ENCODE measurements at regions not wholly inside any gene's neighbourhood (a gene's known extent, or its start where the extent isn't known, plus 50 kb on each side); places are given as distances from the start of the nearest gene placed in this dataset.

GRCh38 chr4:149296084-149296483 lies 519.6 kb downstream of the IQCM start:
- 88% methylated on average over 1 of the region's 1 CpG; no CpG with 5 or more reads in 1 of the 2 experiments for WGBS, 2 experiments (ENCODE audit: extremely low coverage in 1 of 2, insufficient coverage in 1 of 2, insufficient read length in 1 of 2, insufficient replicate concordance in 2 of 2, low coverage in 1 of 2, low lambda C conversion rate in 2 of 2, missing lambda C conversion rate in 1 of 2)
- no peak for TF ChIP-seq MAFK (IDR thresholded peaks at IDR 0.05; ENCODE audit: low read depth, low read length)
- TF ChIP-seq FOSL1 (IDR thresholded peaks at IDR 0.05; ENCODE audit: insufficient read depth, low read depth, low read length), result no peak
- no peak for TF ChIP-seq CBX8 (IDR thresholded peaks at IDR 0.05; ENCODE audit: borderline replicate concordance, low read depth, low read length)
- no peak for TF ChIP-seq SP1 (IDR thresholded peaks at IDR 0.05; ENCODE audit: low read depth, low read length)
- TF ChIP-seq CREB1 (IDR thresholded peaks at IDR 0.05), result no peak
- no peak for TF ChIP-seq POU5F1 (IDR thresholded peaks at IDR 0.05; ENCODE audit: low read depth, low read length)
- TF ChIP-seq KDM5A (IDR thresholded peaks at IDR 0.05; ENCODE audit: low read length), result no peak
- TF ChIP-seq RXRA (IDR thresholded peaks at IDR 0.05; ENCODE audit: insufficient read depth, low read depth, low read length), result no peak
- Histone ChIP-seq H2AFZ (ENCODE audit: low read length) (no peak overlapping the region), H2BK120ac (replicated peaks; ENCODE audit: low read depth, low read length) (no peak overlapping the region), H3K79me2 (ENCODE audit: control insufficient read depth in 1 of 2, insufficient read depth in 2 of 2, low read length in 2 of 2) (no peaks in the 10 kb centered on the region), H3K9me3 (ENCODE audit: insufficient read depth in 2 of 2, low read depth in 1 of 2, low read length in 1 of 2) (no peaks in the 10 kb centered on the region), H3K4ac (replicated peaks; ENCODE audit: insufficient read length, low read depth, low read length) (no peak overlapping the region), H2BK15ac (ENCODE audit: low read length) (no peak overlapping the region), H2BK12ac (ENCODE audit: low read depth, low read length) (no peak overlapping the region), H3K23ac (ENCODE audit: insufficient read length) (no peak overlapping the region), H3K4me3 (ENCODE audit: extremely low read depth in 1 of 4, insufficient read depth in 2 of 4, low read depth in 3 of 4, low read length in 4 of 4) (no peak overlapping the region), H3K79me1 (ENCODE audit: low read depth, low read length) (no peaks in the 10 kb centered on the region), H4K20me1 (replicated peaks in 1 of 2; ENCODE audit: control insufficient read depth in 1 of 2, insufficient read depth in 2 of 2, low read length in 2 of 2) (no peaks in the 10 kb centered on the region), H2BK20ac (ENCODE audit: low read length) (no peak overlapping the region), H3K4me1 (replicated peaks in 1 of 4; ENCODE audit: control insufficient read depth in 3 of 4, insufficient read depth in 4 of 4, low read length in 3 of 4) (0 out of 7 replicates have a peak, but pooled peaks cover 0 to 2% (median 0%) of the 10 kb centered on the region in 4 experiments), H4K8ac (ENCODE audit: extremely low read depth, insufficient read depth, low read length) (no peak overlapping the region), H3K27me3 (replicated peaks in 1 of 4; ENCODE audit: control insufficient read depth in 3 of 4, extremely low read depth in 1 of 4, insufficient read depth in 3 of 4, low read length in 3 of 4) (no peaks in the 10 kb centered on the region), H3K23me2 (ENCODE audit: low read depth, low read length) (no peaks in the 10 kb centered on the region), H4K91ac (replicated peaks; ENCODE audit: insufficient read length, low read length) (no peak overlapping the region), H3K18ac (ENCODE audit: extremely low read depth, low read length) (no peak overlapping the region), H3K27ac (ENCODE audit: low read depth, low read length) (no peak overlapping the region), H2BK5ac (ENCODE audit: low read depth, low read length) (no peak overlapping the region), H3K14ac (ENCODE audit: insufficient read length) (no peak overlapping the region), H2AK5ac (ENCODE audit: low read depth, low read length) (no peak overlapping the region), H3K36me3 (ENCODE audit: control insufficient read depth in 2 of 4, insufficient read depth in 4 of 4, low read length in 3 of 4) (no peaks in the 10 kb centered on the region), H3K9ac (replicated peaks in 1 of 4; ENCODE audit: extremely low read depth in 1 of 4, low read depth in 3 of 4, low read length in 3 of 4) (no peak overlapping the region), H4K5ac (ENCODE audit: insufficient read length, low read depth, low read length) (no peak overlapping the region), H3K4me2 (ENCODE audit: insufficient read depth in 1 of 2, low read depth in 2 of 2, low read length in 2 of 2) (no peak overlapping the region), H3K56ac (replicated peaks; ENCODE audit: insufficient read length, low read depth, low read length) (no peak overlapping the region)
- CTCF ChIA-PET (ENCODE audit: partially characterized antibody), result interaction anchor here (1.0 kb wide), 1 partner anchor 15 kb away, joined by 3 read pairs; no protein-coding TSS in a partner anchor
- POLR2A ChIA-PET (ENCODE audit: partially characterized antibody), result no interaction called here
- FAIRE-seq (no peak), DNase-seq (ENCODE audit: low read depth in 1 of 2, low spot score in 2 of 2) (no peak)

Measured in H1 (cell line).